NCI-H82 (cell line): ENCODE measurements at regions not wholly inside any gene's neighbourhood (a gene's known extent, or its start where the extent isn't known, plus 50 kb on each side); places are given as distances from the start of the nearest gene placed in this dataset.

Experiments
- DNase-seq: peaks from one replicate; lab custom pipeline; 2025; lab: John Stamatoyannopoulos, UW

GRCh38 chr3:124178531-124178930 is 186.6 kb upstream of the ROPN1 start:
- no peak for DNase-seq

- DNase-seq: no peak
Observed at GRCh38 chr3:124200407-124200806, 208.5 kb upstream of the ROPN1 start.

- no peak for DNase-seq
Observed at GRCh38 chr3:124201226-124201625, 209.3 kb upstream of the ROPN1 start.

GRCh38 chr3:124201786-124202185 is 209.9 kb upstream of the ROPN1 start:
- peak; percentile 85 for DNase-seq

GRCh38 chr3:124202754-124203153 is 210.8 kb upstream of the ROPN1 start:
- no peak for DNase-seq

GRCh38 chr3:124203292-124203691 is 211.4 kb upstream of the ROPN1 start:
- DNase-seq: no peak

GRCh38 chr3:124206225-124207055 is 214.5 kb upstream of the ROPN1 start:
- no peak for DNase-seq

GRCh38 chr3:124207077-124207476 is 215.2 kb upstream of the ROPN1 start:
- DNase-seq: no peak

- DNase-seq: no peak
Observed at GRCh38 chr3:124207873-124208485, 216.1 kb upstream of the ROPN1 start.

GRCh38 chr3:124209426-124209825 is 217.5 kb upstream of the ROPN1 start:
- no peak for DNase-seq

GRCh38 chr3:124210899-124211298 is 219.0 kb upstream of the ROPN1 start:
- no peak for DNase-seq

GRCh38 chr3:124213641-124214040 is 221.7 kb upstream of the ROPN1 start:
- no peak for DNase-seq

GRCh38 chr3:124217542-124217941 is 225.6 kb upstream of the ROPN1 start:
- DNase-seq: no peak

GRCh38 chr3:124221422-124221821 is 229.5 kb upstream of the ROPN1 start:
- DNase-seq: no peak

- DNase-seq: peak; percentile 48
Observed at GRCh38 chr3:124223853-124224252, 231.9 kb upstream of the ROPN1 start.

- DNase-seq: no peak
Observed at GRCh38 chr3:124227150-124227630, 235.3 kb upstream of the ROPN1 start.

GRCh38 chr3:124229420-124229819 is 237.5 kb upstream of the ROPN1 start:
- DNase-seq: no peak

- no peak for DNase-seq
Observed at GRCh38 chr3:124229836-124230235, 237.9 kb upstream of the ROPN1 start.

GRCh38 chr3:124230432-124230831 is 238.5 kb upstream of the ROPN1 start:
- no peak for DNase-seq

GRCh38 chr3:124230998-124231397 is 239.1 kb upstream of the ROPN1 start:
- no peak for DNase-seq

- DNase-seq: no peak
Observed at GRCh38 chr3:124234852-124235252, 242.9 kb upstream of the ROPN1 start.

- no peak for DNase-seq
Observed at GRCh38 chr3:124235446-124235845, 243.5 kb upstream of the ROPN1 start.

GRCh38 chr3:124243177-124243859 is 251.4 kb upstream of the ROPN1 start:
- no peak for DNase-seq
